ENCODE measurements at regions not wholly inside any gene's neighbourhood (a gene's known extent, or its start where the extent isn't known, plus 50 kb on each side); places are given as distances from the start of the nearest gene placed in this dataset.

DNA sequence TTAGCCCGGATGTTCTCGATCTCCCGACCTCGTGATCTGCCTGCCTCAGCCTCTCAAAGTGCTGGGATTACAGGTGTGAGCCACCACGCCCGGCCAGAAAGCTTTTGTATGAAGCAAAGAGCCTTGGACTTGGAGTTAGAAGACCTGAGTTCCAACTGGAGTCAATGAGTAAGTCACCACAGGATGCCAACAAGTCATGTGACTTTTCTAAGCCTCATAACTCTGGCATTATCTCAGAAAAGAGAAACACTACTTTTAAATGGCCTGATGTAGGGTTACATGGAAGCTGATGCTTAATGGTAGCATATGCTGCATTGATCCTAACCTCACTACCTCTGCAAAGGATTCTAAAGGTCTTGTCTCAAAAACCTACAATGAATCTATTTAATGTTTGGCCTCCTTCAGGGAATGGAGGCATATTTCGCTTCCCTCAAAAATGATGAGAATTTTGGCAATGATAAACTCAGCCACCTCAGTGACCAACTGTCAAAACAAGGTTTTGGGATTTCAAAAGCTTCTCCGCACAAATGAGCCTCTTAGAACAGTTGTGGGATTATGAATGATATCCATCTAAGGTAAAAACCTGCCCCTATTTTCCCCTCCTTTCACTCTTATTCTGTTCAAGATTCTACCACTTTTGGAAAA is 236.8 kb downstream of the ACTL7B start:
- CTCF ChIA-PET = no interaction called here
- H3K9ac ChIP-seq (replicated peaks; ENCODE audit: extremely low read depth, insufficient read depth, low read length) = no peak overlapping the region
- no peak overlapping the region for H3K4me3 ChIP-seq (replicated peaks in 1 of 3; ENCODE audit: insufficient read depth in 1 of 3, low read depth in 1 of 3, low read length in 3 of 3)
- no peaks in the 10 kb centered on the region for H4K20me1 ChIP-seq (replicated peaks; ENCODE audit: control insufficient read depth, extremely low read depth, insufficient read depth, low read length)
- no peaks in the 10 kb centered on the region for H3K4me1 ChIP-seq (ENCODE audit: control insufficient read depth, extremely low read depth, insufficient read depth, low read length)
- H3K36me3 ChIP-seq (ENCODE audit: control insufficient read depth in 2 of 2, extremely low read depth in 1 of 2, insufficient read depth in 2 of 2, low read length in 2 of 2) = no peaks in the 10 kb centered on the region
- FAIRE-seq = no peak
- POLR2A ChIA-PET = no interaction called here
- TF ChIP-seq FOS (IDR thresholded peaks at IDR 0.05; ENCODE audit: borderline replicate concordance, insufficient read depth, low read length) (no peak), GATA2 (IDR thresholded peaks at IDR 0.05; ENCODE audit: insufficient read depth, insufficient read length, low read depth, low read length) (no peak), MYC (IDR thresholded peaks at IDR 0.05; ENCODE audit: low read depth, low read length) (no peak), JUN (IDR thresholded peaks at IDR 0.05; ENCODE audit: borderline replicate concordance, insufficient read depth, insufficient read length, low read depth) (no peak), POLR2A (IDR thresholded peaks at IDR 0.05; ENCODE audit: low read depth, low read length) (no peak), EZH2 (IDR thresholded peaks at IDR 0.05; ENCODE audit: borderline replicate concordance, low read depth, low read length, severe bottlenecking) (no peak), POLR2AphosphoS5 (IDR thresholded peaks at IDR 0.05; ENCODE audit: insufficient read depth, low read depth, low read length) (no peak)
- TF ChIP-seq, protein P1, sequence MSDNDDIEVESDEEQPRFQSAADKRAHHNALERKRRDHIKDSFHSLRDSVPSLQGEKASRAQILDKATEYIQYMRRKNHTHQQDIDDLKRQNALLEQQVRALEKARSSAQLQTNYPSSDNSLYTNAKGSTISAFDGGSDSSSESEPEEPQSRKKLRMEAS (IDR thresholded peaks at IDR 0.05; ENCODE audit: insufficient read depth, insufficient read length) = no peak
- TF ChIP-seq, protein P2, sequence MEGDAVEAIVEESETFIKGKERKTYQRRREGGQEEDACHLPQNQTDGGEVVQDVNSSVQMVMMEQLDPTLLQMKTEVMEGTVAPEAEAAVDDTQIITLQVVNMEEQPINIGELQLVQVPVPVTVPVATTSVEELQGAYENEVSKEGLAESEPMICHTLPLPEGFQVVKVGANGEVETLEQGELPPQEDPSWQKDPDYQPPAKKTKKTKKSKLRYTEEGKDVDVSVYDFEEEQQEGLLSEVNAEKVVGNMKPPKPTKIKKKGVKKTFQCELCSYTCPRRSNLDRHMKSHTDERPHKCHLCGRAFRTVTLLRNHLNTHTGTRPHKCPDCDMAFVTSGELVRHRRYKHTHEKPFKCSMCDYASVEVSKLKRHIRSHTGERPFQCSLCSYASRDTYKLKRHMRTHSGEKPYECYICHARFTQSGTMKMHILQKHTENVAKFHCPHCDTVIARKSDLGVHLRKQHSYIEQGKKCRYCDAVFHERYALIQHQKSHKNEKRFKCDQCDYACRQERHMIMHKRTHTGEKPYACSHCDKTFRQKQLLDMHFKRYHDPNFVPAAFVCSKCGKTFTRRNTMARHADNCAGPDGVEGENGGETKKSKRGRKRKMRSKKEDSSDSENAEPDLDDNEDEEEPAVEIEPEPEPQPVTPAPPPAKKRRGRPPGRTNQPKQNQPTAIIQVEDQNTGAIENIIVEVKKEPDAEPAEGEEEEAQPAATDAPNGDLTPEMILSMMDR (IDR thresholded peaks at IDR 0.05; ENCODE audit: extremely low read depth in 1 of 2, insufficient read depth in 1 of 2, low read depth in 1 of 2, low read length in 2 of 2) = no peak
- no peaks in the 10 kb centered on the region for H3K9me1 ChIP-seq (replicated peaks; ENCODE audit: control insufficient read depth, extremely low read depth, insufficient read depth, low read length)
- no peaks in the 10 kb centered on the region for H3K79me2 ChIP-seq (ENCODE audit: control insufficient read depth, insufficient read depth, low read length)
- no TSS peak for BruUV-seq (replicated peaks)
- dilution Hi-C loops (cut with MboI; ENCODE audit: extremely low pct_ligation_motif_present, low sequenced_read_pairs) (no loop called here), intact Hi-C loops (cut with micrococcal nuclease) (no loop called here)
- no peak overlapping the region for H3K27ac ChIP-seq (ENCODE audit: insufficient read depth, low read depth, low read length)
- H3K27me3 ChIP-seq (ENCODE audit: control insufficient read depth in 2 of 2, insufficient read depth in 2 of 2, low read length in 2 of 2) = no peaks in the 10 kb centered on the region
- DNase-seq (ENCODE audit: low read depth, low spot score) = no peak
- no peaks in the 10 kb centered on the region for H3K9me3 ChIP-seq (replicated peaks; ENCODE audit: control insufficient read depth, insufficient read depth, low read length)
- H3K4me2 ChIP-seq (ENCODE audit: insufficient read depth, low read length) = no peak overlapping the region
- H2AFZ ChIP-seq (ENCODE audit: low read depth, low read length) = no peak overlapping the region

Measured in endothelial cell of umbilical vein (primary cell).